Left kidney (tissue), 1 donor: ENCODE measurements at regions not wholly inside any gene's neighbourhood (a gene's known extent, or its start where the extent isn't known, plus 50 kb on each side); places are given as distances from the start of the nearest gene placed in this dataset.
"Not testable (repeated sequence)": the region's sequence is repeated elsewhere in the genome, so short reads cannot be mapped to it uniquely, and the experiment has no call there.

Experiments used
- DNase-seq: peaks from one replicate; pipeline ENCODE4 v3.0.0-alpha.2; 2013

DNA sequence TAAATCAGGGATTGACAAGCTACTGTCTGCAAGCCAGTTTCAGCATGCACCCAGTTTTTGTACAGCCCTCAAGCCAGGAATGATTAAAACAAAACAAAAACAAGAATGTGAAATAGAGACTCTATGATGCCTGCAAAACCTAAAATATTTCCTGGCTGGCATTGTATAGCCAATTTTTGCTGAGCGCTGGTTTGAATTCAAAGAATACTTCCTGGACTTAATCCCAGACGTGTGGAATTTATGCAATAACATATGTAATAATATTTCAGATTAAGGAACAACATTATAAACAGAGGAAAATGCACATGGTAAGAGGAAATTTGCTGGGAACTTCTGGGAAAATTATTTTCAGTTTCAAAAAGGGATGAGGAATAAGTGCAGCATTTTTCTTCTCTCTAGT lies 148.1 kb upstream of the RPRM start:
- no peak for DNase-seq

- DNase-seq: no peak
These were observed 156.9 kb upstream of the RPRM start for GRCh38 chr2:153635494-153635893.

GRCh38 chr2:153641046-153641445 lies 162.5 kb upstream of the RPRM start:
- no peak for DNase-seq

GRCh38 chr2:153644955-153645354 lies 166.4 kb upstream of the RPRM start:
- no peak for DNase-seq

DNA sequence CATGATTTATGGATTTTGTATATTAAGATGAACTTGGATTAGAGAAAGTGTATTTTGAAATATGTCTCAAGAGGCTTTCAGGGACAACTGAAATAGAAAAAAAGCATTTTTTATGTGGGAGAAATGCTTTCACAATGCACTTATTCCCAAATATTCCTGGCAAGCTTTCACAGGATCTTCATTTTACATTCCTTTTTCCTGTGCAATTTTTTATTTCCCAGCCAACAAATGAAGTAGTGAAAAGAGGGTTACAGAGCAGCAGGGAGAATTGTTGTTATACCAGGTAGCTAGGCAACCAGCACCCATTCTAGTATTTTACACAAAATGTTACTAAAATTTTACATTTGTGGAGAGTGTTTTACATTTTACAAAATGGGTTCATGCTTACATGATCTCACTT lies 167.0 kb upstream of the RPRM start:
- DNase-seq: no peak

- no peak for DNase-seq
These were observed 179.1 kb upstream of the RPRM start for GRCh38 chr2:153657651-153658050.

DNA sequence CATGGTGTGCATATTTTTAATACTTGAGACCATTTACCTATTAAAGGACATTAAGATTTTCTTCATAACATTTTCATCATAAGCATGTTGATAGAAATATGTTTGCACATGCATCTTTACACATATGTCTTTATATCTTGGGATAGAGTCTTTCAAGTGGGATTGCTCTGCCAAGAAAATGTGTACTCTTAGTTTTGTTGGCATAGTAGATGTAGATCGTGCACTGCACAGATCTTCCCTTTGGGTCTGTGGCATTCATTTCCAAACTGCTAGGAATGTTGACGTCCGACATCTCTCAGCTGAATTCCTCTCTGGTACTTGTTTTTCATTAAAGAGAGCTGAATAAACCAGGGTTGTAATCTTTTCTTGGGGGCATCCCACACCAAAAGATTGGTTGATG lies 183.2 kb upstream of the RPRM start:
- no peak for DNase-seq

DNA sequence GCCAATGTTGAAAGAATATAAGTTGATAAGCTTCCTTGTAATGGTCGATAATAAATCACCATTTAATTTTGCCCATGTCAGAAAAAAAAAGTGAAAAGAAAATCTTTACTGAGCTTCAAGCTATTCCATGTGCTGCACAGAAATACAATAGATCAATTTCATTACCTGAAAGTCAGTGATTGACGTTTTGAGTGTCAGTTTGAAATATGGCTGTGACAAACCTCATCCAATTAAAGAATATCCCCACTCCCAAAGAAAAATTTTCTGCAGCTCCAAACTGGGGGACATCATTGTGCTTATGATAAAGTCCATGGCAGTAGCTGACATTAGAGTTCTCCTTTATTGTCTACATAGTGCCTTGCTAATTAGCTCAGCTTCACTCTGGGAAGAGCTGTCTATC lies 184.8 kb upstream of the RPRM start:
- no peak for DNase-seq

- not testable (repeated sequence) for DNase-seq
These were observed 185.4 kb upstream of the RPRM start for GRCh38 chr2:153664009-153664408.

DNA sequence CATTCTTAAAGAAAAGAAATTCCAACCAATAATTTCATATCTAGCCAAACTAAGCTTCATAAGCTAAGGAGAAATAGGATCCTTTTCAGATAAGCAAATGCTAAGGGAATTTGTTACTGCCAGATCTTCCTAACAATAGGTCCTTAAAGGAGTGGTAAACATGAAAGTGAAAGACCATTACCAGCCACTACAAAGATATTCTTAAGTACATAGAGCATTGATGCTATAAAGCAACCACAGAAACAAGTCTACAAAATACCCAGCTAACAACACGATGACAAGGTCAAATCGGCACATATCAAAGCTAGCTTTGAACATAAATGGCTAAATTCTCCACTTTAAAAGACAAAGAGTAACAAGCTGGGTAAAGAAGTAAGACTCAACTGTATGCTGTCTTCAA lies 188.9 kb upstream of the RPRM start:
- DNase-seq: no peak

DNA sequence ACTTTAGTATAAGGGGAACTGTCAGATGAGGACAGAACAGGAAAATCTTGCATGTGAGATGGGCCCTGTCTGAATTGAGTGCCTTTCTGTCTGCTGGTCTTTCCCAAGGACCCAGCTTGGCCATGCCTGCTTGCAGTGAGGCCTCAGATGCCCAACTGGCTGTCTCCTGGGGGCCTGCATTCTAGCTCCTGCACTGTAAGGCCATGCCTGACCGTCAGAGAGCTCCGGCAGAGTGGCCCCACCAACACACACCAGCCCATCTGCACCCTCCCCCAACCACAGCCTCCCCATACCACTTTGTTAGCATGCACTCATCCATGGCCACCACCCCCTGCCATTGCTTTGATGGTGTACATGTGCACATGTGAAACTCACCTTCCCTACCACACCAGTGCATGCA lies 190.4 kb upstream of the RPRM start:
- no peak for DNase-seq

- no peak for DNase-seq
These were observed 161.6 kb upstream of the GALNT13 start for GRCh38 chr2:153710128-153710527.

GRCh38 chr2:153715218-153715850 lies 156.4 kb upstream of the GALNT13 start:
- DNase-seq: no peak

DNA sequence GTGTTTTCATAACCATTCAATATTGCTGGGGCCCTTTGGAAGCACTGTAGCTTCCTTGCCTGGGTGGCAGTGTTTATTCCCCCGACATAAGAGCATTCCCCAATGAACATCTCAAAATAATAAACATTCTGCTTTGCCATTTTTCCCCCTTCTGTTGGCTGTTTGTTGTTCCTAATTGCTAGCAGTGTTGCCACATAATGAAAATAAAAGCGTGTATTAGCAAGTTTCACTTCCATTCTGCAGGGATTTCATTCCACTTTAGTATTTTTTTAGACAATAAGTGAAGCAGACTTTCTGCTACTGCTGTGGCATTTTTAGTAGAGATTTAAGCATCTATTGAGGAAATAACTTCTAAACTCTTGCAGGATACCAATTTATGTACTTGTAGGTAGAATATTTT lies 154.7 kb upstream of the GALNT13 start:
- DNase-seq: no peak

- DNase-seq: no peak
These were observed 132.3 kb upstream of the GALNT13 start for GRCh38 chr2:153739394-153739793.

DNA sequence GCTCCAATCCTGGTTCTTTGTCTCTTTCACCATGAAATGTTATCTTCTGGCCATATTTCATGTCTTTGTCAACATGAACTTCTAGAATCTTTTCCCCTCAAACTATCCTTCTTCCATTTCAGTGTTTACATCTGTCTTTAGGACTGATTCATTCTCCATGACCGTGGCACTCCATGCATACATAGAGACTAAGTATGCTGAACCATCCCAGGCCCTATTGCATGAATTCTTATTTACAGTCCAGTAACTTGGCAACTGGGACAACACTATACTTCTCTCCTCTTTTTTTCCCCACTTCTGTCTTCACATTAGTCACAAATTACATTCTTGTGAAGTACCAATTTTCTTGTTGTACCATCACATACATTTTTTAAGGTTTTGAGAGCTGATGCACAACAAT lies 109.8 kb upstream of the GALNT13 start:
- DNase-seq: no peak

DNA sequence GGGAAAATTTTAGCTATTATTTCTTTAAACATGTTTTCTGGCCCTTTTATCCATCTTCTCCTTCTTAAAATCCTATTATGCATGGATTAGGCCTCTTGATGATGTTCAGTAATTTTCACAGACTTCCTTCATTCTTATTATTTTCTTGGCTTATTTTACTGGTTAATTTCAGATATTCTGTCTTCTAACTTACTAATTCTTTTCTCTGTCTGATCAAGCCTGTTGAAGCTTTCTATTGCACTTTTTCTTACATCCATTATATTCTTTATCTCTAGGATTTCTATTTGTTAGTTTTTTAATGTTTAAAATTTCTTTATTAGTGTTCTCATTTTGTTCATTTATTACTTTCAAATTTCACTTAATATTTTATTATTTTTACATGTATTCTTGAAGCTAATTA lies 105.3 kb upstream of the GALNT13 start:
- DNase-seq: no peak

- no peak for DNase-seq
These were observed 101.2 kb upstream of the GALNT13 start for GRCh38 chr2:153770359-153770991.

- DNase-seq: no peak
These were observed 91.5 kb upstream of the GALNT13 start for GRCh38 chr2:153780241-153780640.

DNA sequence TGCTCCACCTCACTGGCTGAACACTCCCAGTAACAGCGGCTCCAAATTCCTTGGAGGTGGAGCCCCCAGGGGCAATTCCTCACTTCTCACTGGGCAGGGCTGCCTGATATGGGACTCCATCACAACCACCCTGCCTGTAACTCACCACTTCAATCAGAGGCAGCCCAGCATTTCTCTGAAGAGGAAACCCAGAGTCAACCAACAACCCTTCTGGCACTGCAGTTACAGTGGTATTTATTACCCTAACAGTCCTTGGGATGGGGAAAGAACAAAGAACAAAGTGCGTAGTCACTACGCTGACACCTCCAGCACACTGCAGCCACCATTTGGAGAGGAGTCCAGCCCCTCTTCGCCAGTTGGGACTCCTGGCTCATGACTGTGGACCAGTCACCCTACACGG lies 85.7 kb upstream of the GALNT13 start:
- no peak for DNase-seq

GRCh38 chr2:153787612-153788011 lies 84.1 kb upstream of the GALNT13 start:
- DNase-seq: no peak

DNA sequence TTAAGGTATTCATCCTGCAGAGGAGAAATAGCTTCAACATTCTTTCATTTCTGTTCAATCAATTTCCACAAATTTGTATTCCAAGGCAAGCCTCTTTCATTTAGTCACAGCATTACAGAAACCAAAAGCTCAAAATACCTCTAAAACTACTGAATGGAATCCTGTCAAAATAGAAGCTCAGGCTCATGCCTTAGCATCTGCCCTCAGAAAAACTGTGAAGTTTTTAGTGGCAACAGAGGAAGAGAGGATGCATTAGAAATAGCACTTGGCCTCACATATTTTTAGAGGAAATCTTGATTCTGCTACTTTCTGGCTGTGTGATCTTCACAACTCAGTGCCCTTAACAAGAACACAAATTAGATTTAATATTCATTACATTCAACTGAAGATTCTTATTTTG lies 69.1 kb upstream of the GALNT13 start:
- no peak for DNase-seq

- DNase-seq: no peak
These were observed 63.0 kb upstream of the GALNT13 start for GRCh38 chr2:153808679-153809078.

GRCh38 chr2:153811516-153811915 lies 60.2 kb upstream of the GALNT13 start:
- DNase-seq: no peak

- no peak for DNase-seq
These were observed 59.1 kb upstream of the GALNT13 start for GRCh38 chr2:153812632-153813031.
